GM10266 (cell line): ENCODE measurements at regions not wholly inside any gene's neighbourhood (a gene's known extent, or its start where the extent isn't known, plus 50 kb on each side); places are given as distances from the start of the nearest gene placed in this dataset.
"Not testable (repeated sequence)": the region's sequence is repeated elsewhere in the genome, so short reads cannot be mapped to it uniquely, and the experiment has no call there.

Source experiments
- DNase-seq: peaks from one replicate; pipeline ENCODE4 v3.0.0; 2012; ENCODE audit errors: extremely low spot score
- TF ChIP-seq, protein P1 (sequence below): IDR thresholded peaks from 2 replicates; pipeline ENCODE4 v1.5.1; 2012; ENCODE audit warnings: mild to moderate bottlenecking, low read depth; ENCODE audit not compliant: control insufficient read depth, insufficient read depth; ENCODE audit errors: missing control alignments

DNA sequence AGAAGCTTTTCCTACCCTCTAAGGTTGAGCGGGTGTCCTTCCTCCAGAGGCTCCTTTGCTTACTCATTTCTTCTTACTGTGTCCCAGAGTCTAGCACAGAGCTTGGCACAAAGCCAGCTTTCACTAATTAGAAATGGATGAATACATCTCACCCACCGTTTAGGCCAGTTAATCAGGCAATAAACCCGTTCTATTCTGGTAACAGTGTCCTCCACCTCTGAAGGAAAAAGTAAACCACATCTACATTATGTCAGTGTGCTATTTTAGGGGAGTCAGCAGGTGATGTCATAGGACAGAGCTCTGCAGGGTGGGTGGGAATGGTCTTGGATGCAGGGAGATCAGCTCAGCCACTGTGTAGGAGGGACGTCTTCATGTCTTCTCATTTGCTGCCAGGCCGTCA is 109.2 kb downstream of the OSTF1 start:
- TF ChIP-seq, protein P1, sequence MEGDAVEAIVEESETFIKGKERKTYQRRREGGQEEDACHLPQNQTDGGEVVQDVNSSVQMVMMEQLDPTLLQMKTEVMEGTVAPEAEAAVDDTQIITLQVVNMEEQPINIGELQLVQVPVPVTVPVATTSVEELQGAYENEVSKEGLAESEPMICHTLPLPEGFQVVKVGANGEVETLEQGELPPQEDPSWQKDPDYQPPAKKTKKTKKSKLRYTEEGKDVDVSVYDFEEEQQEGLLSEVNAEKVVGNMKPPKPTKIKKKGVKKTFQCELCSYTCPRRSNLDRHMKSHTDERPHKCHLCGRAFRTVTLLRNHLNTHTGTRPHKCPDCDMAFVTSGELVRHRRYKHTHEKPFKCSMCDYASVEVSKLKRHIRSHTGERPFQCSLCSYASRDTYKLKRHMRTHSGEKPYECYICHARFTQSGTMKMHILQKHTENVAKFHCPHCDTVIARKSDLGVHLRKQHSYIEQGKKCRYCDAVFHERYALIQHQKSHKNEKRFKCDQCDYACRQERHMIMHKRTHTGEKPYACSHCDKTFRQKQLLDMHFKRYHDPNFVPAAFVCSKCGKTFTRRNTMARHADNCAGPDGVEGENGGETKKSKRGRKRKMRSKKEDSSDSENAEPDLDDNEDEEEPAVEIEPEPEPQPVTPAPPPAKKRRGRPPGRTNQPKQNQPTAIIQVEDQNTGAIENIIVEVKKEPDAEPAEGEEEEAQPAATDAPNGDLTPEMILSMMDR = no peak
- DNase-seq = no peak

DNA sequence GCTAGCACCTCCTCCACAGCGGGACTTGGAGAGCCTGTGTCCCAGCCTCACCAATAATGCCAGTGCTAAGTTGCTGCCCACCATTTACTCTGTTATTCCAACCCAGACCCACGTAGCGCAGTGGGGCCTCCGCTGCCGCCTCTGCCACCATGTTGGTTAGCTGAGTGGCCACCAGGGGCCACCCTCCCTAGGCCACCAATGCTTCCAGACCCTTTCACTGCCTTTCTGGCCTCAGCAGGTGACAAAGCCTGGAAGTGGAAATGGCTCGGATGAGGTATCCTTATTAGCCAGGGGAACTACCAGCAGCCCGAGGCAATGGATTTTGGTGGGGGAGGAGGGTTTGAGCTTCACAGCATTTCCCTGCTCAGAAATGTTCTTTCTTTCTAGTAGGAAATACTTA is 110.1 kb downstream of the OSTF1 start:
- DNase-seq = no peak
- TF ChIP-seq, protein P1 = peak; percentile 10

DNA sequence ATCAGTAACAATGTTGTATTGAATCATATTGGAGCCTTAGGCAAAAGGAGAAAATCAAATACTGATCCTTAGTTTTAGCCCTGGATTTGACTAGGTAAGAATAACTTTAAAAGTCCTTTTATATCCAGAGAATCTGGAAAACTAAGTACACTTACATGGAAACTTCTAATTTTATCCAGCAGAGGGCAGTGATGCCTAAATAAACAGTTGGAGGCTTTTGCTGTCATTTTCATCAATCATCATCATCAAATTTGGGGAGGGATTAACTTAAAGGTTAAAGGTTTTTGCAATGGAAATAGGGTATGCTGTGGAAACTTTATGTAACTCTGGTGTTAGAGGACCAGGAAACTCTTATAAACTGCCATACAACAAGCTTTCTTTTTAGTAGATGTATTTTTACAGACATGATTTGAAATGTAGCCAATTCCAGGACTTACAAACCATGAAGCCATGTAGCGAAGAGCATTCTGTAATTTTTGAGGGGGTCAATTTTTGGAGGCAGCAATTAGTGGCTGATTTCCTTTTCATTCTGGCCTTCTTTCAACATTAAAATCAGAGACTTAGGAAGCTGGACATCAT is 112.7 kb downstream of the OSTF1 start:
- peak; percentile 27 for DNase-seq
- TF ChIP-seq, protein P1 = peak; percentile 64

DNA sequence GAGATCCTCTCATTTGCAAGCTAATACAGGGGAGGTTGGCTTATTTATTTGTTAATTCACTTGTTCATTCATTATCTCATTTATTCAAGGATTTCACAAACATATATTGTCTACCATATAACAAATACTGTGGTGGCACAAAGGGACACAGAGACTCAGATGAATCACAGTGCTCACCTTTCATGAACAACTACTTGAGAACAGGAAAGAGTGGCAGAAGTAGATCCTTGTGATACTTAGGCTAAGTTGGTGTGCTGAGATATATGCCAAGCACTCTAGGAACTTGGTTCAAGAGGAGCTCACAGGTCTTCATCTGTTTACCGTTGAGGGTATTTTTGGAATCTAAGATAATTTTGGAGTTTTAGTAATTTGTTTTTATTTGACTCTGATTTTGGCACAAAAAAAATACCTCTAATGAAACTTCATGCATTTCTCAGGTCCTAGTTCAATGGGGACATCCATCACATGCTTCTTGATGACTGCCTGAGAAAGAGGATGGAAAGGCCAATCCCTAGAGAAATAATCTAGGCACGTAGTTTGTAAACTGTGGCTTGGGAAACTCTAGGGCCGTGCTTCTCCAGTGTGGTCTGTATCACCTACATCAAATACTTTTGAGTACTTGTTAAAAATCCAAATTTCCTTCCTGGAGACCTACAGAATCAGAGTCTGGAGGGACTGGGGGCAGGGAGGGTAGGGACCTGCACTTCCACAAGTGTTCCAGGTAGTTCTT is 113.3 kb downstream of the OSTF1 start:
- no peak for DNase-seq
- TF ChIP-seq, protein P1 = no peak

DNA sequence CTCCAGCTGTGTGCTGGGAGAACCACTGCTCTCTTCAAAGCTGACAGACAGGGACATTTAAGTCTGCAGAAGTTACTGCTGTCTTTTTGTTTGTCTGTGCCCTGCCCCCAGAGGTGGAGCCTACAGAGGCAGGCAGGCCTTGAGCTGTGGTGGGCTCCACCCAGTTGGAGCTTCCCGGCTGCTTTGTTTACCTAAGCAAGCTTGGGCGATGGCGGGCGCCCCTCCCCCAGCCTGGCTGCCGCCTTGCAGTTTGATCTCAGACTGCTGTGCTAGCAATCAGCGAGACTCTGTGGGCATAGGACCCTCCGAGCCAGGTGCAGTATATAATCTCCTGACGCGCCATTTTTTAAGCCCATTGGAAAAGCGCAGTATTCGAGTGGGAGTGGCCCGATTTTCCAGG is 119.7 kb downstream of the OSTF1 start:
- DNase-seq = not testable (repeated sequence)

DNA sequence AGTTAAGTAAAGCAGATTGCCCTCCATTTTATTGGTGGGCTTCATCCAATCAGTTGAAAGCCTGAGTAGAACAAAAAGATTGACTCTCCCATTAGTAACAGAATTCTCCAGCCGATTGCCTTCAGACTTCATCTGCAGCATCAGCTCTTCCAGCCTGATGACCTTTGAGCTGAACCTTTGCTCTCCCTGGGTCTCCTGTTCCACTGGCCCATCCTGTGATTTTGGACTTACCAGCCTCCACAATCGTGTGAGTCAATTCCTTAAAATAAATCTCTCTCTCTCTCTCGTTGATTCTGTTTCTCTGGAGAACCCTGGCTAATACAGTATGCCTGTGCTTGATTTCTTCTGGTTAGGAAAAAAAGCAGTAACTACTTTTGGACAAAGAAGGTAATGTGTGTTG is 121.9 kb downstream of the OSTF1 start:
- TF ChIP-seq, protein P1 = no peak
- no peak for DNase-seq

DNA sequence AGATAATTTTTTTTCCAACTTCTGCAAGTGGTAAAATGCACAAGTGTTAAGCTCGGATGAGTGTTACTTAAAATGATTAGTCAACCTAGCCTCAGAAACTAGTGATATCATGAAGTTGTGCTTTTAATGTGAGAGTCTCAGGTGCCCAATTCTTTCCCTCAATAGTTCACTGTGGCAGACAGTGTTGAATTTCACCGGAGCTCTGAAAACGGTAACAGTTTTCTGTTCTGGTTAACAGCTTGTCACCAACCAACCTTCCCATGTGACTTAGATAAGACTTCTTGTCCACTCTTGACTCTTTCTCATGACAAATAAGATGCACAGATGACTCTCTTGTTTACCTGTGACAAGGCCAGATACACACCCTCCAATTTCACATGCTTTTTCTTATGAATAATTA is 125.5 kb downstream of the OSTF1 start:
- no peak for DNase-seq
- TF ChIP-seq, protein P1 = no peak

DNA sequence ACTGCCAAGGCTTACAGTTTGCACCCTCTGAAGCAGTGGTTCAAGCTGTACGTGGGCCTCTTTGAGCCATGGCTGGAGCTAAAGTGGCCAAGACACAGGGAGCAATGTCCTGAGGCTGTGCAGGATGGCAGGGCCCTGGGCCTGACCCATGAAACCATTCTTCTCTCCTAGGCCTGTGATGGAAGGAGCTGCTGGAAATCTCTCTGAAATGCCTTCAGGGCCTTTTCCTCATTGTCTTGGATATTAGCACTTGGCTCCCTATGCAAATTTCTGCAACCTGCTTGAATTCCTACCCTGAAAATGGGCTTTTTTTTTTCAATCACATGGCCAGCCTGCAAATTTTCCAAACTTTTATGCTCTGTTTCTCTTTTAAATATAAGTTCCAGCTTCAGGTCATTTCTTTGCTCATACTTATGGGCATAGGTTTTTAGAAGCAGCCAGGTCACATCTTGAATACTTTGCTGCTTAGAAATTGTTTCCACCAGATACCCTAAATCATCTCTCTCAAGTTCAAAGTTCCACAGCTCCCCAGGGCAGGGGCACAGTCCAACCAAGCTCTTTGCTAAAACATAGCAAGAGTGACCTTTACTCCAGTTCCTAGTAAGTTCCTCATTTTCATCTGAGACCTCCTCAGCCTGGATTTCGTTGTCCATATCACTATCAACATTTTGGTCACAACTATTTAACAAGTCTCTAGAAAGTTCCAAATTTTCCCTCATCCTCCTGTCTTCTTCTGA is 138.3 kb downstream of the OSTF1 start:
- no peak for DNase-seq
- TF ChIP-seq, protein P1 = no peak
